Liver (tissue), 8 donors: ENCODE measurements at regions not wholly inside any gene's neighbourhood (a gene's known extent, or its start where the extent isn't known, plus 50 kb on each side); places are given as distances from the start of the nearest gene placed in this dataset.
"Not testable (repeated sequence)": the region's sequence is repeated elsewhere in the genome, so short reads cannot be mapped to it uniquely, and the experiment has no call there.

Experiments
- DNase-seq: peaks from one replicate; pipeline ENCODE4 v3.0.0-alpha.2; 2017; ENCODE audit warnings: low spot score
- H3K27ac ChIP-seq, 2 donors: one replicate each; pipeline ENCODE4 v1.7.0; 2013; ENCODE audit warnings: inconsistent platforms in 2 of 2, low read length in 2 of 2, control low read depth in 1 of 2, low read depth in 1 of 2, mild to moderate bottlenecking in 1 of 2
- H3K27me3 ChIP-seq, 4 donors: one replicate each; pipeline versions ENCODE4 v1.6.1 to v1.7.0; 2013; ENCODE audit warnings: low read length in 3 of 4, inconsistent platforms in 1 of 4, mild to moderate bottlenecking in 1 of 4, moderate library complexity in 1 of 4; ENCODE audit not compliant: control insufficient read depth in 4 of 4, insufficient read depth in 4 of 4
- H3K36me3 ChIP-seq, 4 donors: one replicate each; pipeline versions ENCODE4 v1.6.1 to v1.7.0; 2013; ENCODE audit warnings: low read length in 3 of 4, mild to moderate bottlenecking in 3 of 4, low read depth in 1 of 4, moderate library complexity in 1 of 4; ENCODE audit not compliant: control insufficient read depth in 4 of 4, insufficient read depth in 3 of 4
- H3K4me1 ChIP-seq, 4 donors: one replicate each; pipeline versions ENCODE4 v1.6.1 to v1.7.0; 2013; ENCODE audit warnings: low read length in 3 of 4, mild to moderate bottlenecking in 3 of 4, moderate library complexity in 1 of 4; ENCODE audit not compliant: control insufficient read depth in 4 of 4, insufficient read depth in 4 of 4
- H3K4me3 ChIP-seq, 3 donors: one replicate each; pipeline versions ENCODE4 v1.6.1 to v1.7.0; 2013; ENCODE audit warnings: low read length in 3 of 3, control low read depth in 1 of 3, low read depth in 1 of 3, mild to moderate bottlenecking in 1 of 3
- H3K9ac ChIP-seq, 2 donors: one replicate each; pipeline ENCODE4 v1.7.0; 2013; ENCODE audit warnings: low read length in 2 of 2, mild to moderate bottlenecking in 2 of 2, moderate library complexity in 2 of 2, control low read depth in 1 of 2, low read depth in 1 of 2
- H3K9me3 ChIP-seq, 4 donors: one replicate each; pipeline versions ENCODE4 v1.6.1 to v1.7.0; 2013; ENCODE audit warnings: low read length in 3 of 4; ENCODE audit not compliant: control insufficient read depth in 4 of 4
- EGR1 ChIP-seq, 2 donors: IDR thresholded peaks; 2 replicates each; pipeline ENCODE4 v1.6.1; 2016 to 2018; ENCODE audit warnings: antibody characterized with exemption in 2 of 2, low read depth in 2 of 2
- FOXA2 ChIP-seq: IDR thresholded peaks from 2 replicates; pipeline ENCODE4 v1.6.1; 2016; ENCODE audit warnings: antibody characterized with exemption
- GABPA ChIP-seq, 2 donors: IDR thresholded peaks in 1 of 2; conservative IDR thresholded peaks in 1 of 2; 2 replicates each; pipeline ENCODE4 v1.6.1; 2016; ENCODE audit warnings: antibody characterized with exemption in 2 of 2, mild to moderate bottlenecking in 1 of 2, moderate library complexity in 1 of 2
- HNF4A ChIP-seq, 2 donors: conservative IDR thresholded peaks; 2 replicates each; pipeline ENCODE4 v1.6.1; 2016; ENCODE audit warnings: antibody characterized with exemption in 2 of 2, mild to moderate bottlenecking in 2 of 2
- HNF4G ChIP-seq: IDR thresholded peaks from 2 replicates; pipeline ENCODE4 v1.6.1; 2016; ENCODE audit warnings: antibody characterized with exemption
- JUND ChIP-seq, 2 donors: IDR thresholded peaks; 2 replicates each; pipeline ENCODE4 v1.6.1; 2016; ENCODE audit warnings: antibody characterized with exemption in 2 of 2
- RXRA ChIP-seq, 2 donors: IDR thresholded peaks; 2 replicates each; pipeline ENCODE4 v1.6.1; 2017 to 2018; ENCODE audit warnings: antibody characterized with exemption in 2 of 2, mild to moderate bottlenecking in 1 of 2
- SP1 ChIP-seq: IDR thresholded peaks from 2 replicates; pipeline ENCODE4 v1.6.1; 2018; ENCODE audit warnings: antibody characterized with exemption, mild to moderate bottlenecking
- TAF1 ChIP-seq: conservative IDR thresholded peaks from 2 replicates; pipeline ENCODE4 v1.6.1; 2016; ENCODE audit warnings: antibody characterized with exemption, mild to moderate bottlenecking
- YY1 ChIP-seq: IDR thresholded peaks from 2 replicates; pipeline ENCODE4 v1.6.1; 2016; ENCODE audit warnings: antibody characterized with exemption, mild to moderate bottlenecking
- WGBS: extraction: QIAGEN DNeasy Blood & Tissue Kit; methylation state at CpG from one replicate; pipeline ENCODE4 v1.1.7; 2013; 5-methylcytosine and 5-hydroxymethylcytosine counted together
- TF ChIP-seq, protein P1 (sequence below): IDR thresholded peaks from 2 replicates; pipeline ENCODE4 v1.6.1; 2016; ENCODE audit warnings: antibody characterized with exemption
- TF ChIP-seq, protein P2 (sequence below): fragments of 150-350 bp; IDR thresholded peaks from 2 replicates; pipeline ENCODE4 v1.5.1; 2017; ENCODE audit warnings: improper control_type of control experiment, low read depth, low read length; ENCODE audit not compliant: missing input control
- TF ChIP-seq, protein P3 (sequence below): IDR thresholded peaks from 2 replicates; pipeline ENCODE4 v1.6.1; 2016; ENCODE audit warnings: antibody characterized with exemption
- TF ChIP-seq, protein P4 (sequence below): IDR thresholded peaks from 2 replicates; pipeline ENCODE4 v1.6.1; 2016; ENCODE audit warnings: antibody characterized with exemption
- TF ChIP-seq, protein P5 (sequence below): IDR thresholded peaks from 2 replicates; pipeline ENCODE4 v1.6.1; 2016; ENCODE audit warnings: antibody characterized with exemption, mild to moderate bottlenecking
- donor health status: healthy.
- donor health status: healthy.
- donor health status: healthy.
- donor health status: healthy.
- donor health status: healthy.

DNA sequence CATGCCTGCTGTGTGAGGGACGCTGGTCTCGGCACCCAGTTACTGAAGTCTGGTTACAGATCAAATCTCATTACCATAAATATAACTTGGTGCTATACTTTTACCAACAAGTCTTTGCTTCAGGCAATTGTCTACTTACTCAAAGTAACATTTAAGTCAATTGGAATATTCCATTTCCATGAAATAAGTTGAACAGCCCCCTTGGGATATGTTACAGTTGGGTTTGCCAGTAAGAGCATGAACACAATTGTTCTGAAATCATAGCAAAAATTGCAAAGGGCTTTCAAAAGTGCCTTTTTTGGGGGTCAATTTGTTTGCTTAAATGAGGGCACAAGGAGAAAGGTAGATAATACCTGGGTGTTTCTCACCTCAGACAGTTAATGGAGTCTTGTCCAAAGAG lies 170.9 kb upstream of the EXOC2 start:
- Histone ChIP-seq H3K4me1 (no peaks in the 10 kb centered on the region), H3K36me3 (no peaks in the 10 kb centered on the region), H3K27ac (no peak overlapping the region), H3K27me3 (no peaks in the 10 kb centered on the region), H3K9ac (no peak overlapping the region), H3K4me3 (no peak overlapping the region), H3K9me3 (no peaks in the 10 kb centered on the region)
- WGBS = 96% methylated on average over 2 of the region's 2 CpGs
- DNase-seq = no peak
- TF ChIP-seq SP1 (no peak), EGR1 (IDR thresholded peaks at IDR 0.05; ENCODE audit: low read depth in 2 of 2) (no peak), YY1 (no peak), TAF1 (no peak), HNF4G (no peak), GABPA (IDR thresholded peaks at IDR 0.05 in 1 of 2, conservative IDR thresholded peaks at IDR 0.05 in 1 of 2) (no peak), JUND (IDR thresholded peaks at IDR 0.05) (no peak), HNF4A (conservative IDR thresholded peaks at IDR 0.05) (no peak), RXRA (IDR thresholded peaks at IDR 0.05) (no peak)
- TF ChIP-seq, protein P1, sequence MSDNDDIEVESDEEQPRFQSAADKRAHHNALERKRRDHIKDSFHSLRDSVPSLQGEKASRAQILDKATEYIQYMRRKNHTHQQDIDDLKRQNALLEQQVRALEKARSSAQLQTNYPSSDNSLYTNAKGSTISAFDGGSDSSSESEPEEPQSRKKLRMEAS = no peak
- TF ChIP-seq, protein P2, sequence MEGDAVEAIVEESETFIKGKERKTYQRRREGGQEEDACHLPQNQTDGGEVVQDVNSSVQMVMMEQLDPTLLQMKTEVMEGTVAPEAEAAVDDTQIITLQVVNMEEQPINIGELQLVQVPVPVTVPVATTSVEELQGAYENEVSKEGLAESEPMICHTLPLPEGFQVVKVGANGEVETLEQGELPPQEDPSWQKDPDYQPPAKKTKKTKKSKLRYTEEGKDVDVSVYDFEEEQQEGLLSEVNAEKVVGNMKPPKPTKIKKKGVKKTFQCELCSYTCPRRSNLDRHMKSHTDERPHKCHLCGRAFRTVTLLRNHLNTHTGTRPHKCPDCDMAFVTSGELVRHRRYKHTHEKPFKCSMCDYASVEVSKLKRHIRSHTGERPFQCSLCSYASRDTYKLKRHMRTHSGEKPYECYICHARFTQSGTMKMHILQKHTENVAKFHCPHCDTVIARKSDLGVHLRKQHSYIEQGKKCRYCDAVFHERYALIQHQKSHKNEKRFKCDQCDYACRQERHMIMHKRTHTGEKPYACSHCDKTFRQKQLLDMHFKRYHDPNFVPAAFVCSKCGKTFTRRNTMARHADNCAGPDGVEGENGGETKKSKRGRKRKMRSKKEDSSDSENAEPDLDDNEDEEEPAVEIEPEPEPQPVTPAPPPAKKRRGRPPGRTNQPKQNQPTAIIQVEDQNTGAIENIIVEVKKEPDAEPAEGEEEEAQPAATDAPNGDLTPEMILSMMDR = no peak
- TF ChIP-seq, protein P3, sequence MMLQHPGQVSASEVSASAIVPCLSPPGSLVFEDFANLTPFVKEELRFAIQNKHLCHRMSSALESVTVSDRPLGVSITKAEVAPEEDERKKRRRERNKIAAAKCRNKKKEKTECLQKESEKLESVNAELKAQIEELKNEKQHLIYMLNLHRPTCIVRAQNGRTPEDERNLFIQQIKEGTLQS = no peak

DNA sequence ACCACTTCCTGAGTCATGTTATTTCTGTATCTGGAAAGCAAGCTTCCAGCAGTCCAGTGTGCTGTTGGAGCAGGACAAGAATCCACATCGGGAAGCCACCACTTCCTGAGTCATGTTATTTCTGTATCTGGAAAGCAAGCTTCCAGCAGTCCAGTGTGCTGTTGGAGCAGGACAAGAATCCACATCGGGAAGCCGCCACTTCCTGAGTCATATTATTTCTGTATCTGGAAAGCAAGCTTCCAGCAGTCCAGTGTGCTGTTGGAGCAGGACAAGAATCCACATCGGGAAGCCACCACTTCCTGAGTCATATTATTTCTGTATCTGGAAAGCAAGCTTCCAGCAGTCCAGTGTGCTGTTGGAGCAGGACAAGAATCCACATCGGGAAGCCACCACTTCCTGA lies 170.2 kb upstream of the EXOC2 start:
- 73% methylated on average over 3 of the region's 5 CpGs for WGBS
- H3K27ac ChIP-seq, H3K27me3 ChIP-seq: not testable (repeated sequence)

DNA sequence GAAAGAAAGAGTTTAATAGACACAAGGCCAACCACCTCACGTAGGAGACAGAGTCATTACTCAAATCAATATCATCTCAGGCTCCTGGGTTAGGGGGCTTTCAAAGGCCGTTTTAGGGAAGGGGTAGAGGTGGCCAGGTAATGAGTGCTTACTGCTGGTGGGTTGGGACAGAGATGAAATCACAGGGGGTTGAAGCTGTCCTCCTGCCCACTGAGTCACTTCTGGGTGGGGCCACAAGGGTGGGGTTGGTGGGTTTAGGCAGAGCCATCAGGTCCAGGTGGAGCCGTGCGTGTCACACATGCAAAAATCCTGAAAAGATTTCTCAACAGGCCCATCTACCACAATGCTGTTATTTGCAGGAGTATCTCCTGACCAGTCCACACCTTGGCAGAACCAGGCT lies 167.0 kb upstream of the EXOC2 start:
- H3K27ac ChIP-seq = no peak overlapping the region
- H3K27me3 ChIP-seq = no peaks in the 10 kb centered on the region
- TF ChIP-seq RXRA (IDR thresholded peaks at IDR 0.05) (no peak), HNF4G (no peak), FOXA2 (no peak)
- TF ChIP-seq, protein P4, sequence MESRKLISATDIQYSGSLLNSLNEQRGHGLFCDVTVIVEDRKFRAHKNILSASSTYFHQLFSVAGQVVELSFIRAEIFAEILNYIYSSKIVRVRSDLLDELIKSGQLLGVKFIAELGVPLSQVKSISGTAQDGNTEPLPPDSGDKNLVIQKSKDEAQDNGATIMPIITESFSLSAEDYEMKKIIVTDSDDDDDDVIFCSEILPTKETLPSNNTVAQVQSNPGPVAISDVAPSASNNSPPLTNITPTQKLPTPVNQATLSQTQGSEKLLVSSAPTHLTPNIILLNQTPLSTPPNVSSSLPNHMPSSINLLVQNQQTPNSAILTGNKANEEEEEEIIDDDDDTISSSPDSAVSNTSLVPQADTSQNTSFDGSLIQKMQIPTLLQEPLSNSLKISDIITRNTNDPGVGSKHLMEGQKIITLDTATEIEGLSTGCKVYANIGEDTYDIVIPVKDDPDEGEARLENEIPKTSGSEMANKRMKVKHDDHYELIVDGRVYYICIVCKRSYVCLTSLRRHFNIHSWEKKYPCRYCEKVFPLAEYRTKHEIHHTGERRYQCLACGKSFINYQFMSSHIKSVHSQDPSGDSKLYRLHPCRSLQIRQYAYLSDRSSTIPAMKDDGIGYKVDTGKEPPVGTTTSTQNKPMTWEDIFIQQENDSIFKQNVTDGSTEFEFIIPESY = no peak
- TF ChIP-seq, protein P5, sequence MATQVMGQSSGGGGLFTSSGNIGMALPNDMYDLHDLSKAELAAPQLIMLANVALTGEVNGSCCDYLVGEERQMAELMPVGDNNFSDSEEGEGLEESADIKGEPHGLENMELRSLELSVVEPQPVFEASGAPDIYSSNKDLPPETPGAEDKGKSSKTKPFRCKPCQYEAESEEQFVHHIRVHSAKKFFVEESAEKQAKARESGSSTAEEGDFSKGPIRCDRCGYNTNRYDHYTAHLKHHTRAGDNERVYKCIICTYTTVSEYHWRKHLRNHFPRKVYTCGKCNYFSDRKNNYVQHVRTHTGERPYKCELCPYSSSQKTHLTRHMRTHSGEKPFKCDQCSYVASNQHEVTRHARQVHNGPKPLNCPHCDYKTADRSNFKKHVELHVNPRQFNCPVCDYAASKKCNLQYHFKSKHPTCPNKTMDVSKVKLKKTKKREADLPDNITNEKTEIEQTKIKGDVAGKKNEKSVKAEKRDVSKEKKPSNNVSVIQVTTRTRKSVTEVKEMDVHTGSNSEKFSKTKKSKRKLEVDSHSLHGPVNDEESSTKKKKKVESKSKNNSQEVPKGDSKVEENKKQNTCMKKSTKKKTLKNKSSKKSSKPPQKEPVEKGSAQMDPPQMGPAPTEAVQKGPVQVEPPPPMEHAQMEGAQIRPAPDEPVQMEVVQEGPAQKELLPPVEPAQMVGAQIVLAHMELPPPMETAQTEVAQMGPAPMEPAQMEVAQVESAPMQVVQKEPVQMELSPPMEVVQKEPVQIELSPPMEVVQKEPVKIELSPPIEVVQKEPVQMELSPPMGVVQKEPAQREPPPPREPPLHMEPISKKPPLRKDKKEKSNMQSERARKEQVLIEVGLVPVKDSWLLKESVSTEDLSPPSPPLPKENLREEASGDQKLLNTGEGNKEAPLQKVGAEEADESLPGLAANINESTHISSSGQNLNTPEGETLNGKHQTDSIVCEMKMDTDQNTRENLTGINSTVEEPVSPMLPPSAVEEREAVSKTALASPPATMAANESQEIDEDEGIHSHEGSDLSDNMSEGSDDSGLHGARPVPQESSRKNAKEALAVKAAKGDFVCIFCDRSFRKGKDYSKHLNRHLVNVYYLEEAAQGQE = no peak
- TF ChIP-seq, protein P3 = no peak
- H3K4me1 ChIP-seq = no peaks in the 10 kb centered on the region
- H3K9me3 ChIP-seq = no peaks in the 10 kb centered on the region
- no peaks in the 10 kb centered on the region for H3K36me3 ChIP-seq
- WGBS = 90% methylated on average over 4 of the region's 4 CpGs
- H3K4me3 ChIP-seq = no peak overlapping the region
- no peak overlapping the region for H3K9ac ChIP-seq
- no peak for DNase-seq

More for the DNA sequence above, 170.2 kb upstream of the EXOC2 start:
- not testable (repeated sequence) for H3K36me3 ChIP-seq, DNase-seq, H3K4me3 ChIP-seq, H3K9me3 ChIP-seq, H3K4me1 ChIP-seq, H3K9ac ChIP-seq
